ENCODE measurements at regions not wholly inside any gene's neighbourhood (a gene's known extent, or its start where the extent isn't known, plus 50 kb on each side); places are given as distances from the start of the nearest gene placed in this dataset.

DNA sequence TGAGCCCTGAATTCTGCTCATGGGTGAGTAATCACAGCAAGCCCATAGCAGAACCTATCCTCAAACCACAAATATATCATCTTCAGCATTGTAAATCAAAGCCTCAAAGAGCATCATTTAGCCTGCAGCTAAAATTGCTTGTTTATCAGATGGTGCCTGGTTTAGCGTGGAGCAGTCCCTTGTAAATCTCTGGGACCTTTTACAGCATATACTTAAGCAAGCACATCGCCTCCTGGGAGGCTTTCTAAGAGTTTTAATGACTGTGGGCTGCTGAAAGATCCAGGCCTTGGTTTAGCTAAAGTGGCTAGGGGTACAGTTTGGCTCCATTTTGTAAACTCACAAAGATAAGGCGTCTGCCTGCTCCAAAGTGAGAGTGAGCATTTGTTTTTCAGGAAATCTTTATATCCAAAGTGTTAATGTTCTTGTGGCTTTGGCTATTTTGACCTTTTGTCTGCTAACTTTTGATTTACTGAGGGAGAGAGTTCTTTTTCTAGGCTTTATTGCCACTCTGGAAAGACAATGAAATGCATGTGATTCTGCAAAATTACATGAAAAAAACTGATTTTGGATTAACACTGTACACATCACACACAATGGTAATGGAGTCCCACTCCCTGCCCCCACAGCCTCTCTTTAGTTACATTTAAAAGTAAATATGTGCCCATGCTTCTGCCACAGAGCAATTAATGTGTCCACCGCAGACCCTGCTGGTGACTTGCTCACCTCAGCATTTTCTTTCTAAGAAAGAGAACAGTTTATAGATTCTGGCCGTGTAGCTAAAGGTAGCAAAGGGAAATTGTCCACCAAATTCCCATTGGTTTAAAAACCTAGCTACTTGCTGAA is 194.8 kb downstream of the LNPK start:
- Histone ChIP-seq H3K9me3 (no peaks in the 10 kb centered on the region), H3K4me1 (peaks cover 0 to 37% (median 29%) of the 10 kb centered on the region in 4 donors), H3K27me3 (no peaks in the 10 kb centered on the region), H3K36me3 (no peaks in the 10 kb centered on the region), H3K4me3 (no peak overlapping the region), H3K27ac (peak overlapping the region in 3 of 4 donors; percentile 50 to 66 (median 63))
- intact Hi-C loops (cut with DNase I): no loop called here
- TF ChIP-seq CTCF (IDR thresholded peaks at IDR 0.05) (no peak), POLR2A (IDR thresholded peaks at IDR 0.05) (no peak), POLR2AphosphoS5 (IDR thresholded peaks at IDR 0.05) (peak in 2 of 4 donors; percentile 20 to 26), EP300 (IDR thresholded peaks at IDR 0.05) (no peak)
- WGBS, 2 donors: 70 to 75% methylated on average over 5 of the region's 5 CpGs
- no peak for DNase-seq

GRCh38 chr2:175806570-175806969 is 195.5 kb downstream of the LNPK start:
- Histone ChIP-seq H3K36me3 (no peaks in the 10 kb centered on the region), H3K4me1 (peaks cover 0 to 33% (median 29%) of the 10 kb centered on the region in 4 donors), H3K4me3 (no peak overlapping the region), H3K27ac (peak overlapping the region in 3 of 4 donors; percentile 50 to 66 (median 63)), H3K9me3 (no peaks in the 10 kb centered on the region), H3K27me3 (no peaks in the 10 kb centered on the region)
- DNase-seq: no peak
- whole genome bisulfite sequencing, 2 donors: 80 to 88% methylated on average over 3 of the region's 3 CpGs
- TF ChIP-seq EP300 (IDR thresholded peaks at IDR 0.05): no peak
- no peak for TF ChIP-seq POLR2AphosphoS5 (IDR thresholded peaks at IDR 0.05)
- no peak for TF ChIP-seq CTCF (IDR thresholded peaks at IDR 0.05)
- intact Hi-C loops (cut with DNase I): no loop called here

GRCh38 chr2:175806125-175806490 is 196.0 kb downstream of the LNPK start:
- no peak overlapping the region for H3K4me3 ChIP-seq
- no peak for DNase-seq
- H3K27ac ChIP-seq: peak overlapping the region in 3 of 4 donors; percentile 50 to 66 (median 63)
- no peaks in the 10 kb centered on the region for H3K9me3 ChIP-seq
- no peaks in the 10 kb centered on the region for H3K36me3 ChIP-seq
- H3K4me1 ChIP-seq: peaks cover 0 to 33% (median 29%) of the 10 kb centered on the region in 4 donors
- WGBS, 2 donors: 80 to 85% methylated on average over 5 of the region's 5 CpGs
- intact Hi-C loops (cut with DNase I): no loop called here
- TF ChIP-seq POLR2AphosphoS5 (IDR thresholded peaks at IDR 0.05): no peak
- TF ChIP-seq CTCF (IDR thresholded peaks at IDR 0.05): no peak
- no peak for TF ChIP-seq EP300 (IDR thresholded peaks at IDR 0.05)
- TF ChIP-seq POLR2A (IDR thresholded peaks at IDR 0.05): no peak
- no peaks in the 10 kb centered on the region for H3K27me3 ChIP-seq

DNA sequence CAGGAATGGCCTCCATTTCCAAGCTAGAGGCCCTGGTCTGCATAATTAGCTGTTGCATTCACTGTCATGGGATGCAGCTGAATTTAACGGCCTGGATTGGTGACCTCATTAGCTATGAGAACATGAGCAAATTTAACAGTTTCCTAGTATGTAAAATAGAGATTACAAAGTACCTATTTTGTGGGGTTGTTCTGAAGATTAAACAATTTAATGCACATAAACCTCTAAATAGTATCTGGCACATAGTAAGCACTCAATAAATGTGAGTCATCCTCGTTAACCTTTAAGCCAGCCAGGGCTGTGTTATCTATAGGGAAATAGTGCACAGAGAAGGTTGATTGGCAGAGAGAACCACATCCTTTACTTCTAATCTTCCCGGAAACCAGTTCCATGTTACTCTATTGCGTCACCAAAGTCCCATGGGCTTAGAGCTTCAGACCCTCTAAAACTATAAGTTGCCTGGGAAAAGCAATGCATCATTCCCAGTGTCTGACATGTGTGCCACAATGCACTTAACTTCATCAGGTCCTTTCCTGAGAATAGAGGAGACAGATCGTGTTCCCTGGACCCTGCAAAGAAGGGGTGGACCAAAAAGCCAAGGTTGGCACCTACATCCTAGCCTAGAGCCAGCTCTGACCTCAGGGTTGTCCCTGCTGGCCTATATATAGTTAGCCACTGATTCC is 196.5 kb downstream of the LNPK start:
- intact Hi-C loops (cut with DNase I): no loop called here
- H3K4me3 ChIP-seq: no peak overlapping the region
- H3K36me3 ChIP-seq: no peaks in the 10 kb centered on the region
- DNase-seq: no peak
- H3K9me3 ChIP-seq: no peaks in the 10 kb centered on the region
- 32 to 61% methylated on average over 5 of the region's 5 CpGs for WGBS, 2 donors
- peak overlapping the region in 3 of 4 donors; percentile 50 to 66 (median 63) for H3K27ac ChIP-seq
- TF ChIP-seq CTCF (IDR thresholded peaks at IDR 0.05) (no peak), POLR2AphosphoS5 (IDR thresholded peaks at IDR 0.05) (no peak), EP300 (IDR thresholded peaks at IDR 0.05) (no peak), POLR2A (IDR thresholded peaks at IDR 0.05) (no peak)
- H3K27me3 ChIP-seq: no peaks in the 10 kb centered on the region
- H3K4me1 ChIP-seq: peaks cover 0 to 33% (median 29%) of the 10 kb centered on the region in 4 donors
